ENCODE measurements at regions not wholly inside any gene's neighbourhood (a gene's known extent, or its start where the extent isn't known, plus 50 kb on each side); places are given as distances from the start of the nearest gene placed in this dataset.
"Not testable (repeated sequence)": the region's sequence is repeated elsewhere in the genome, so short reads cannot be mapped to it uniquely, and the experiment has no call there.

DNA sequence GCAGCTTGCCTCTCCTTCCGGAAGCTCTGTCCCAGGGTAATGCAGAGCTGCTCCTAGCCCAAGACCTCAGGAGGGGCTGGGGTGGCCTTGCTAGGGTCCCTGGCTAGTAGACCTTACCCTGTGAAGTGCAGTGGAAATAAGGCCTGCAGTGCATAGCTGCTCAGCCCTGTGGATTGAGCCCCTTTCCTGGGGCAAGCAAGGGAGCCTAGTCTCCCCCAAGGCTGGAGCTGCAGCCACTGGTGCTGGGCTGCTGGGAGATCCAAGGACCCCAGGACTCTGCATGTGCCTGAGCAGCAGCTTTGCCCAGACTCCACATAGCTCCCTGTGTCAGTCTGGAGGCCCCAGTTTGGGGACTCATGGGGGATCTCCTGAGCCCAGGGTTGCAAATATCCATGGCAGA is 57.9 kb downstream of the FANCF start:
- H3K4me3 ChIP-seq (ENCODE audit: low read depth, low read length), result no peak overlapping the region

DNA sequence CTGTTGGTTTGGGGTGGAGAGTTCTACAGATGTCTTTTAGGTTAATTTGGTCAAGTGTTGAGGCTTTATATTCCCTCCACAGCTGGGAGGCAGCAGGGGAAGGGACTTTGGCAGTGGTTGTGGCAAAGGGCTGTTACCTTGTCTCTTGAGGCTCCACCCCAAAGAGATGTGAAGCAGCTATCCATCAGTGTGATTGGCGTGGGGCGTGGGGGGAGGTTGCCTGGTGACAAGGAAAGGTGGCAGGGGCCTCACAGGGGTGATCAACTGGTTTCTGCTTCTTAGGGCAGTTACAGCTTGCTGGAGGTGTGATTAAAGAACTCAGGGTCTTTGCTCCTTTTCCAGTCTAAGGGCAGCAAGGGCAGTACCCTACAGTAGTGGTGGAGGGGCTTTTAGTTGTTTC is 59.3 kb downstream of the FANCF start:
- no peak overlapping the region for H3K4me3 ChIP-seq (ENCODE audit: low read depth, low read length)

DNA sequence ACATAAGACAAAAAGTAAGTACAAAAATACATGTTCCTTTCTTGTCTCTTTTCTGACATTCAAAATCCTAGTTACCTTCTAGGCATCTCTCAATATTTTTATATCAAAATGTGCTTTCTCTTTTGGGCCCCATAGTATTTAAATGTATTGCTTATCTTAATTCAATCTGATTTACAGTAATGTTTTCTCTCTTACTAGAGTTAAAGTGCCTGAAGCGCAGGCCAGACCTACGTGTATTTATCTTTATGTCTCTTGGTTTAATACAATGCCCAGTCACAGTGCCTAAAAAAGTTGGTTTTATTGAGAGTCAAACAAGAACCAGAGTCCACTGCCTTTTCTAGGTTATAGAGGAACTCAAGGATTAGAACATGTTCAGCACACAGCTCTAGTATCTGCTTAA is 64.3 kb downstream of the FANCF start:
- H3K4me3 ChIP-seq (ENCODE audit: low read depth, low read length), result no peak overlapping the region

DNA sequence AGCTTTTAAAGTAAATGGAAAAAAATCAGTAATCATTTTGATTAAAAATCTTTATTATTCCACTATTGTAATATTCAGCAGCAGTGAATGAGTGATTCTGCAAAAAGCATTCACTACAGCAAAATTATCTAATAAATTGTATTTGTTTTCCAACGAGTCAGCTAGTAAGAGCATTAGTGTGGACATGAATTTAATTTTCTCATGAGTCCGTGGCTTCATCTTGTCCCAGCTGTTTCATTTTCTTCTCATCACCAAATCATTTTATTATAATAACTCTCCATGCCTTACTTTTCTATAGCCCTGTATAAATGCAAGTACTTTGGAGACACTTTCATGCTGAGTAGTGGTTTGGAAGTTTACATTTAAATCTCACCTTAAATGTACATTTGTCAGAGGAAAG is 66.2 kb downstream of the FANCF start:
- no peak overlapping the region for H3K4me3 ChIP-seq (ENCODE audit: low read depth, low read length)

DNA sequence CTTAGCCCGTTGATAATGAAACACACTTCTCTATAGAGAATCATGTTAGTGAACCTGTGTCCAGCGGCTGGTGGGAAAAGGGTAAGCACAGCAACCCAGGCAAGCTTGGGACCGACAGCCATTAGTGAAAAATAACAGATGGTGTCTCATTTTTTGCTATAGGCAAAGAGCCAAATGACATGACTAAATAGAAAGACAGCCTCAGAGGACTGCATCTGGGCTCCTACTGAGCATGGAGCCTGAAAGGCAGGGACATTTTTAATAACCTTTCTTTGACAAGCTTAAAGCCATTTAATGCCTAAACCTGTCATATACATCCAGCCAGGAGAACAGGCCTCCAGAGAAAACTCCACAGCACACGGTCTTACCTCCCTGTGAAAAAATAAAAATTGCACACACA is 67.0 kb downstream of the FANCF start:
- no peak overlapping the region for H3K4me3 ChIP-seq (ENCODE audit: low read depth, low read length)

DNA sequence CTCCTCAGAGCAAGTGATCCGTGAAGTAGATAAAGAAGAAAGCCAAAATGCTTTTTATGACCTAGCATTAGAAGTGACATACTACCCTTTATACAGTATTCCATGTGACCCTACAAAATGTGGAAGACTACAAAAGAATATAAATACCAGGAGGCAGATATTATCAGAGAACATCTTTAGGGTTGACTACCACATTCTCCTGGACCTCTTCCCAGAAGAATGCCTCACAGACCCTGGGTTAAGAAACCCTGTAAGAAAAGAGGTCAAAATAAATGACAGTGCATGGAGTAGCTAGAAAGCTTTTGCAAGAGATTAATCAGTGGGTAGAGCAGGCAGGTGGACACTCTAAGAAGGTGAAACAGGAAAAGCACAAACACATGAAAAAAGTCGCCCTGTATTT is 69.2 kb downstream of the FANCF start:
- H3K4me3 ChIP-seq (ENCODE audit: low read depth, low read length), result no peak overlapping the region

DNA sequence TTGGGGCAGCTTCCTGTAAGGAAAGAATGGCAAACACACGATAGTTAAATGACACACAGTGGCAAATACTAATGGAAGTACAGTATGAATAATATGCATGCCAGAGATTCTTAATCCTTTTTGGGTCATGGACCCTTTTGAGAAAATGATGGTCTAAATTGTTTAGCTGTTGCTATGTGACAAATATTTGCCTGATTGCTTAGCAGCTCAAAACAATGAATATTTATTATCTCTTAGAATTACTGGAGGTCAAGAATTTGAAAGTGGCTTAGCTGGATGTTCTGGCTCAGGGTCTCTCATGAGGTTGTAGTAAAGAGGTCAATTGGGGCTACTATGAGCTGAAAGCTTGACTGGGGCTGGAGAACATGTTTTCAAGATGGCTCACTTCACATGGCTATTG is 69.7 kb downstream of the FANCF start:
- H3K4me3 ChIP-seq (ENCODE audit: low read depth, low read length), result no peak overlapping the region

DNA sequence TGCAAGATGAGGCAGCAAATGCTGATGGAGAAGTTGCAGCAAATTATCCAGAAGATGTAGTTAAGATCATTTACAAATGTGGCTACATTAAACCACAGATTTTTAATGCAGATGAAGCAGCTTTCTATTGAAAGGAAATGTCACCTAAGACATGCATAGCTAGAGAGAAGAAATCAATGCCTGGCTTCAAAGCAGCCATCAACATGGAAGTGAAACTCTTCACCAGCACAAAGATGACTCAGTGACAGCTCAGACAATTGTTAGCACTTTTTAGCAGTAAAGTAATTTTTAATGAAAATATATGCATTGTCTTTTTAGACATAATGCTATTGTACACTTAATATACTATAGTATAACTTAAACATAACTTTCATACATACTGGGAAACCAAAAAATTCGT is 71.4 kb downstream of the FANCF start:
- H3K4me3 ChIP-seq (ENCODE audit: low read depth, low read length), result no peak overlapping the region

DNA sequence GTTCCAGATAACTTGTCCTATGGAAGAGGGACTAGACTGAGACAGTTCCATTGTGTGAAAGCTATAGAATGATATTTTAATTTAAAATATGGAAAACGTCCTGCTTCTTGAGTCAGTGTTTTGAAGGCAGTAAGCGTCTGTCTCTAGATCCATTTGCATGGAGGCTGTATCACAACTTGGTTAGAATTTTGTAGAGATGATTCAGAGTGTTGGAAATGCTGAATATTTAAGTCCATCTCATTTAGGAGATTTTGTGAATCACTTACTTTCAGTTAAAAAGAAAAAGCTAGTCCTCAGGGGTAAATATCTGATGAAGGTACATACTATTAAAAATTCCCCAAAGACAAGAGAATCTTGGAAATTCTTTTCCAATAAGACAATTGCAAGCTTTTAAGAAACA is 72.7 kb downstream of the FANCF start:
- no peak overlapping the region for H3K4me3 ChIP-seq (ENCODE audit: low read depth, low read length)

DNA sequence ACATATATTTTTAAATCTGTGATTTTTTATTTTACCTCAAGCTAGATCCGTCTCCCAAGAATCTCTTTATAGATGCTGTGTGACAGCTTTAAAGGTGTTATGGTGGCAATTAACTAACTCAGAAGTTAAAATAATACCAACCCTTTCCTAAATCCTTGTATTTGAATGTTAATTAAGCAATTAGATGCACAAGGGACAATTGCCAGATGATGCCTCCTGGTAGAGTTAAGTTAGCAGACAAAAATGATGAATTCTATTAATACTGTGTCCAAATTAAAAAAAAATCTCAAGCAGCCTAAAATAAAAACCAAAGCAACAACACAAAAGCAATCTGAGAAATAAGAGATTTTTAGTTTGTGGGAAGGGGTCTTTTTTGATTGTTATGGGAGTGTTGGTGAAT is 78.9 kb downstream of the FANCF start:
- no peak overlapping the region for H3K4me3 ChIP-seq (ENCODE audit: low read depth, low read length)

DNA sequence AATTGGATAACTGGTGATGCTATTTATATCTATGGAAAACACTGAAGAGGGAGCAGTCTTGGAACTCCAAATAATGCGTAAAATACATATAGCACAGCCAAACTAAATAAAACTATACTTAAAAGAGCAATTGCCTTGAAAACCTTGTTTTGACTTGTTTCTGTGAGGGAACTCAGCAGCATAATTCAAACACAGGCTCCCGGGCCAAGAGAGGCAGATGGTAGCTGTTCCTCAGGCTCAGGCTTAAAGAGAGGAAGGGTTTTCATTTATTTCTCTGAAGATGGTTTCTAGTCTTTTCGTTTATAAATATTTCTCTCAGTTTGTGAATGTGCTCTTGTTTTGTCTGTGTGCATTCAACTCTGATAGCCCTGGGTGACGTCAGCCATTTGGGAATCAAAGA is 82.4 kb downstream of the FANCF start:
- H3K4me3 ChIP-seq (ENCODE audit: low read depth, low read length), result no peak overlapping the region

DNA sequence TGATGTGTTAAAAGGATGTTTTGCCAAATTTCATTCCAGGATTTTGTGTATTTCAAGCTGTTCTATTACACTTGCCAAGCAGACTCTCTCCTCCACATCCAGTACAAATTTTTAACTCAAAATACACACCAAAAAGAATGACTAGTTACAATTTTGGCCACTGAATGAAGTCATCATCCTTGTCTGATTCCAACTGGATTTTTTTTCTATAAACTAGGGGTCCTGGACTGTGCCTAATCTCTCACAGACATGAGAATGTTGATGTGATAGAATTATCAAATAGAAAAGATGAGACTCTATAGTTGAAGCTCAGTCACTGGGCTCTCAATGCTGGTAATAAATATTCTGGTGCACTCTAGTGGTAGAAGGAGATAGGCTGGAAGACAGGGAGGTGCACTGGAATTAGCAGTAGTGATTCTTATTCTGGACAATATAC is 85.8 kb downstream of the FANCF start:
- no peak overlapping the region for H3K4me3 ChIP-seq (ENCODE audit: low read depth, low read length)

DNA sequence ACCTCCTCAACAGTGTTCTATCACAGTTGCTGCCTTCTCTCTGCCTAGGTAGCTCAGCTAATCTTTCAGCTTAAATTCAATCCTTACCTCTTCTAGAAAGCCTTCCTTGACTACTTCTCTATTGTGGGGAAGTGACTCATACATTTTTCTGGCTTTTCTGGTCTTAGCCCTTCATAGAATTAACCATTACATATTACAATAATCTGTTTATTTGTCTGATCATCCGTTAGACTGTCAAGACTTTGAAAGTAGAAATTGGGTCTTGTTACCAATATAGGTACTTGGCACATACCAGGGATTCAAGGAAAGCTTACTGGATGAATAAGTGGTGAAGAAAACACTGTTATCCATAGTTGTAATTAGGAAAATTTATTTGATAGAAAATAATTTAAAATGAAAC is 89.6 kb downstream of the FANCF start:
- no peak overlapping the region for H3K4me3 ChIP-seq (ENCODE audit: low read depth, low read length)

DNA sequence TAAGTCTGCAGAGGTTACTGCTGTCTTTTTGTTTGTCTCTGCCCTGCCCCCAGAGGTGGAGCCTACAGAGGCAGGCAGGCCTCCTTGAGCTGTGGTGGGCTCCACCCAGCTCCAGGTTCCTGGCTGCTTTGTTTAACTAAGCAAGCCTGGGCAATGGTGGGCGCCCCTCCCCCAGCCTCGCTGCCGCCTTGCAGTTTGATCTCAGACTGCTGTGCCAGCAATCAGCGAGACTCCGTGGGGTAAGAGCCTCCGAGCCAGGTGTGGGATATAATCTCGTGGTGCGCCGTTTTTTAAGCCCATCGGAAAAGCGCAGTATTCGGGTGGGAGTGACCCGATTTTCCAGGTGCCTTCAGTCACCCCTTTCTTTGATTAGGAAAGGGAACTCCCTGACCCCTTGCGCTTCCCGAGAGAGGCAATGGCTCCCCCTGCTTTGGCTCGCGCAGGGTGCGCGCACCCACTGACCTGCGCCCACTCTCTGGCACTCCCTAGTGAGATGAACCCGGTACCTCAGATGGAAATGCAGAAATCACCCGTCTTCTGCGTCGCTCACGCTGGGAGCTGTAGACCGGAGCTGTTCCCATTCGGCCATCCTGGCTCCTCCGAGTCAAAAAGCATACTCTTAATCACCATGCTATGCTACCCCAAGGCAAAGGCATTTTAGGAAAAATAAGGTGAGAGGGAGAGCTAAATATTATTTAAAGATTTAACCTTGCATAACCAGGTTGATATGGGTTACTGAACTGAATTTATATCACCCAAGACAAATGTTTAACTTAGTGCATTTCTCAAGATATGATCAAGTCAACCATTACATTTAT is 96.8 kb downstream of the FANCF start:
- H3K4me3 ChIP-seq (ENCODE audit: low read depth, low read length), result peak overlapping the region; percentile 35

DNA sequence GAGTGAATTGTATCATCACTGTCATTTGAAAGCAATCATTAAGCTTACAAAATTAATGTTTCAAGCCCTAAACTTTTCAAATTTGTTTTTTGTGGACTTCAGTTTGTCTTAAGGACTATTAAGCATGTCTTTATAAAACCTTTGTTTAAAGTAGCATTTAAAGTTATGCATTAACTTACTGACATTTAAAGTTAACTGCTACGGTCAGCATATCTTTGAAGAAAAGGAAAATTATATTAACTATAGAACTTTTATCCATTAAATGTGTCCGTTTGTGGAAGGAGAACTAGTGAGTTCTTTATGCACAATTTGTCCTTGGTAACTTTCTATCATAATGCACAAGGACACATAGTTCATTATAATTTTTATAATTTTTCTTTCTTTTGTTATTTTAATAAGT is 103.4 kb downstream of the FANCF start:
- no peak overlapping the region for H3K4me3 ChIP-seq (ENCODE audit: low read depth, low read length)

DNA sequence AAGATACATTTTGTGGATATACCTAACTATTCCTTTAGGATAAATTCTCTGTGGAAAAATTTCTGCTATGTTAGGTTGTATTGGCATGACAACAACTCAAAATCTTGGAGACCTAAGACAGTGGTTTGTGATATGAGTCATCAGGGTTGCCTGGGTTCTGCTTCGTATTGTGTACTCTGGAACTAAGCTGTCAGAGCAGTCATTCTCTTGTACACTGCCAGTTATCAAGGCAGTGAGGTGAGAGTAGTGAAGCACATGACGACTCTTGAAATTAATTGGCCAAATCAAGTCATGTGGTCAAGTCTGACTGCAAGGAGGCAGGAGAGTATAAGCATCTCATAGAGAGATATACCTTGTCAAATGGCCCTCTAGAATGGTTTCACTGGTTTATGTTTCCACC is 104.4 kb downstream of the FANCF start:
- no peak overlapping the region for H3K4me3 ChIP-seq (ENCODE audit: low read depth, low read length)

DNA sequence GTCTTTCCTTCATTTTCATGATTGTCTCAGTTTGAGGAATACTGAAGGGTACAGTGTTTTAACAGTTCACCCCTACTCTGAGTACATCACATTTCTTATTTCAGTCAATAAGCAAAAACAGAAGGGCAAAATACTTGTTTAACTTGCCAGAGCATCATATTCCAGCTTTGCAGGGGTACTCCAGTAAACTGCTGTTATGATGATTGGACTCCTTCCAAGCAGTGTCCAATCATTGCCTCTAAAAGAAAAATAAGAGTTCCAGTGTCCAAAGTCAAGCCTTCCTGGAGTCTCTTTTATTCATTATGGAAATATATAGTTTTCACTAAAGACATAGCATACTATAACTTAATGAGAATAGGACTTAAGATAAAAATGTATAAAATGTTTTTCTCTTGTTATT is 105.1 kb downstream of the FANCF start:
- no peak overlapping the region for H3K4me3 ChIP-seq (ENCODE audit: low read depth, low read length)

DNA sequence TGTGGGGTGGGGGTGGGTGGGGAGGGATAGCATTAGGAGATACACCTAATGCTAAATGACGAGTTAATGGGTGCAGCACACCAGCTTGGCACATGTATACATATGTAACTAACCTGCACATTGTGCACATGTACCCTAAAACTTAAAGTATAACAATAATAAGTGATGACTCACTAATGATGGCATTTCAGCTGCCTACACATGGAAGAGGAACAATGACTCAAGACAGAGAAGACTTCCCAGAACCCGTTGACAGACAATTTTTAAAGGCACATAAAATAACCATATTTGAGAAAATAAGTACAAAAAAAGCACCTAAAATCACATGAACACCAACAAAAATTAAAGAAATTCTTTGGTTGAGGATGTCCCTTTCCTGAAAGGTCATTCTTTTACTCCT is 107.3 kb downstream of the FANCF start:
- H3K4me3 ChIP-seq (ENCODE audit: low read depth, low read length), result not testable (repeated sequence)

DNA sequence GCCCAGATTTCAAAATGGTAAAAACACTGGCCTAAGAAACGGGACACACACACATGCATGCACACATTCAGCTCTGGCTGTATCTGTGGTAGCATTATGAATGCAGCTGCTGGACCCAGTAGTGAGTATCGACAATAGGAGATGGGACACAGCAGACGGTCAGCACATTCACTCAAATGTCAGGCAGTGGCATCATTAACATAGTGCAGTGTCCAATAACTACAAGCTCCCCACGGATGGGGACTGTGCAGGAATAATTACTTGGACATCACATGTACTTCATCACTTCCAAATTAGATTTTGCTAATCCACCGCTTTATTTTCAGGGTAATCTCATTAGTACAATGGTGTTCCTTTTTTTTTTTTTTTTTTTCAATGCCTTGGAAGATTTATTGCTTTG is 109.5 kb downstream of the FANCF start:
- H3K4me3 ChIP-seq (ENCODE audit: low read depth, low read length), result no peak overlapping the region

DNA sequence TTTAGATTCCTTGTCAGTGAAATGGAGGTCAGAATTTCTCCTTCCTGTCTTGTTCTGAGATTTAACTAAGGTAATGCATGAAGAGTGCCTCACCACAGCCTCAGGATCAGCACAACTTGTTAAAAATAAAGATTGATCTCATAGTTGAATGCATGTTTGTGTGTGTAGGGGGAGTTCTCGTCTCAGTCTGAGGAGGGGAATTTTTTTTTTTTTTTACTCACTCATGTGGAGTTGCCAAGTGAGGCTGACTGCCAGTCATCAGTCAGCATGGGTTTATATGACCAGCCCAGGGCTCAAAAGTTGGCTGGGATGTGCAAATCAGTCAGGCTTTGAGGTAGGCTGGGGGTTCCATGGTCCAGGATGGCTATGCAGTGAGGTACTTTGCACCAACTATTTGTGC is 113.2 kb downstream of the FANCF start:
- no peak overlapping the region for H3K4me3 ChIP-seq (ENCODE audit: low read depth, low read length)

DNA sequence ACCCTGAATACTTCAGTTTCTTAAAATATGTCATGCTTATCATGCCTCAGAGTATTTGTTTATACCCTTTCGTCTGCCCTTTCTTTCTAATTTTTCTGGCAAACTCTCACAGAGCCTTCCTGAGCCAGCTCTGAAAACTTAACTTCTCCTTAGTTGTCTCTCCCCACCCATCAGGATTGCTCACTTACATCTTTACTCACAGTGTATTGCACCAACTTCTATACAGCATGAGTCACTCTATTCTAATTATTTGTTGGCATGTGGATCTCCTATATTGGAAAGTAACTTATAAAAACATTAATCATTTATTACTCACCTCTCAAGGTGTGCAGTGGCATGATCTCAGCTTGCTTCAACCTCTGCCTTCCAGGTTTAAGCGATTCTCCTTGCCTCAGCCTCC is 114.9 kb downstream of the FANCF start:
- no peak overlapping the region for H3K4me3 ChIP-seq (ENCODE audit: low read depth, low read length)

DNA sequence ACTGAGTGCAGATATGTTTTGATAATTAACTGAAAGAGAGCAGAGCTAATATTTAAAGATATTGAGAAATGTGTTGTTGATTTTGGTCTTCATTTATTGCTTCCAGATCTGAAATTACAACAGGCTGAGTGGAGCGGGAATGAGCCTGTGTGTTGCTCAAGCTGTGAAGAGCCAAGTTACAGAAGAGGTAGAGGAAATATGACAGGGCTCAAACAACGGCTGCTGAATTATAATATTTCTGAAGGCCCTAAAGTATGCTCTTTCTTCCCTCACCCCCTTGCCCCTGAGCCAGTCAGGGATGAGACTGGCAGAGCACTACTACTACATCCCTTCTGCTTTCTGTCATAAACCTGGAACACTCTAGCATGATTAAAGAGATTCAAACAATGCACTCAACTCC is 115.6 kb downstream of the FANCF start:
- H3K4me3 ChIP-seq (ENCODE audit: low read depth, low read length), result no peak overlapping the region

DNA sequence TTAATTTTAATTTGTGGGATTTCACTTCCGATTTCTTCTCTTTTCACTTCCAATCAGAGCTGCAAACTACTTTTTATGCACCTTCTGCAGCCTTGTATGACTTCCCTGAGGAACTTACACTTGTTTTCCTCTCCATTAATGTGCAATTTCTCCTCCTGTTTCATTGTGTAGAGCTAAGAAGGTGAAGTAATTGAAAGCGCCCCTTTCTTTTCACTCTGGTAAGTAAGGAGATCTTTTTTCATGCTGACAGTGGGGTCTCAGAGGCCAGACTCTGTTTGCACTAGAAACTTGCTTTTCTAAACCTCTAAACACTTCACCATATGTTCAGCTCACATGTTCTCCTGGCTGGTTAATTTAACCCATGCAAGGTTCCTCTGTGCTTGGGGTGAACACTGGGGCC is 117.0 kb downstream of the FANCF start:
- H3K4me3 ChIP-seq (ENCODE audit: low read depth, low read length), result no peak overlapping the region

Data from iPS-11a (cell line).